DMS114 treated with DMSO at 0.1 percent for 48 hours (cell line): ENCODE measurements at regions not wholly inside any gene's neighbourhood (a gene's known extent, or its start where the extent isn't known, plus 50 kb on each side); places are given as distances from the start of the nearest gene placed in this dataset.
"Not testable (repeated sequence)": the region's sequence is repeated elsewhere in the genome, so short reads cannot be mapped to it uniquely, and the experiment has no call there.

Experiments
- DNase-seq: peaks from one replicate; lab custom pipeline; 2025; ENCODE audit not compliant: unreplicated experiment; lab: John Stamatoyannopoulos, UW

DNA sequence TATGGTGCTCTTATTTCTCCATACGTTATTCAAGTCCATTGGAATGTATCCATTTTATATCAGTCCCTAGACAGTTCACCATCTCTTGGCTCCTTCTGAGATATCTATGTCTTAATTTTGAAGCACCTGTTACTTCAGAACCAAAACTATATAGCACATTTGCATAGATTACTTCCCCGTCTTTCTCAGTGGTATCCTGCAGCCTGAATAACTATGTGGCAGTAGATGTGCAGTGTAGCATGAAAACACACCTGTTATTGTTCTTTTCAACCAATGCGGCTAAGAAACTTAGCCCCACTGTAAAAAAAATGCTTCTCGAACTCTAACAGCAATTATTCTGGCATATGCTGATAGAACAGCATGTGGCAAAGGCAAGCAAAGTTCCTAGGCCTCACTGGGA, 1184.4 kb upstream of the ADGRB3 start:
- no peak for DNase-seq

- DNase-seq, result no peak
Measured at GRCh38 chr6:67449602-67450001, 1185.5 kb upstream of the ADGRB3 start.

DNA sequence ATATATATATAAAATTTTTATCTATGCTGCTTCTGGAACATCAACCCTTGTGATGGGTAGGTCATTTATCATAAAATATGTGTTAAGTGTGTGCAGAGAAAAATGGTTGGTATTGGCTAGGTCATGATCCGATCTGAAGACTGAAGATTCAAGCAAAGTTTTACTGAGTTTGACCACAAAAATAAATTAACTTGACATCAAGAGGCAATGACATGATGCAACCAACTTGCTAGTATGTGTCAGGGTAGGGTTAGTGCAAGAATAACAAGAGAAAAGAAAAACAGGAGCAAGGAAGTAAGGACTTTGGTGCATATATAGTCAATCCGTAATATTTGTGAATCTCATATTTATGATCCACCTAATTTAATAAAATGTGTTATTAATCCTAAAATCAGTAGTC, 1202.0 kb upstream of the ADGRB3 start:
- no peak for DNase-seq

GRCh38 chr6:67431076-67431475, 1204.0 kb upstream of the ADGRB3 start:
- no peak for DNase-seq

GRCh38 chr6:67426686-67427085, 1208.4 kb upstream of the ADGRB3 start:
- not testable (repeated sequence) for DNase-seq

DNA sequence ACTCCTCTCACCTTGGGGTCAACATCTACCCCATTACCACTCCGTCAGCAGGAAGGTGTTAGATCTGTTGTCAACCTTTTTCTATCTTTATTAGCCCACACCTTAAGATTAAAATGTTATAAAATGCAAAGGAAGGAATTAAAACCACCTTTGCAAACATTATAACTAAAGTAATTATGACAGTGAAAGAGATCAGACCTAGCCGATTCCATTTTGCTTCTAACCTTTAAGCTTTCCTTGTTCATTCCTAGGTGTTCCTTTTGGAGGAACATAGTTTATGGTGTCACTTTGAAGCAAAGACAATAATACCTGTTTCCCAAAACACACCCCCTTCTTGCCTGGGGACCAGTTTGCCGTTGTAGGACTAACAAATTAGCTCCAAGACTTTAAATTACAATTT, 1223.0 kb upstream of the ADGRB3 start:
- DNase-seq, result no peak

DNA sequence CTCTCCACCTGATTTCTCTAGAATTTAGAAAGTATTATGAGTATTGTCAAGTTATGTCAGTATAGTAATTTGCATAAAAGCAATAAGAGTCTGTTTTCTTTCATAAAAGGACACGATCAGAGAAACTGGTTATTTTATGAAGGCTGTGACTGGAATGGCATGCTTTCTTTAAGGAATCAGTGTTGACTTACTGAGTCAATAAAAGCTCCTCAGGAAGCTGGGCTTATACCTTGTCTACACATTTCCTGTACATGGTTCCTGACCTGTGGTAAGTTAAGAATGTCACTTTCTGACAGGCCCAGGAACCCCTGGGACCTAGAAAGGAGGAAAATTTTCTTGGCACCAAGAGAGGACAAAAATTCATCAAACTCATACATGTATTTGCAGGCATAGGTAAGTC, 1224.0 kb upstream of the ADGRB3 start:
- DNase-seq, result no peak

- DNase-seq, result no peak
Measured at GRCh38 chr6:67394254-67394653, 1240.8 kb upstream of the ADGRB3 start.

- no peak for DNase-seq
Measured at GRCh38 chr6:67393356-67393755, 1241.7 kb upstream of the ADGRB3 start.

DNA sequence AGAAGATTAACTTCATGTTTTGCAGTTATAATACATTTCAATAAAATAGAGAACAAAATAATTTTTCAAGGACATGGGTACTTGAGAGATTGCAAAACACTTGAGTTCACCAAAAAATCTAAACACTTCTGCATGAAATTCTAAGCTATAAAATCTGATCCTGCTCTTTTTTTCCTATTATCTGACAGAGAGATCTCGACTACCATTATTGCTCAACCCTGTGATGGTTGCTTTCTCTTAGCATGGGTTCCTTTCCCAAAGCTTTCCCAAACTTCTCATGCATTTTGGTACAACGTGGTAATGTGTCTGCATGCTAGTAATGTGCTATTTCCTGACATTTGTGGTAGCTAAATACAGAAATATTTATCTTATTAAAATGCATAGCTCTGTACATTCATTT, 1243.1 kb upstream of the ADGRB3 start:
- no peak for DNase-seq

DNA sequence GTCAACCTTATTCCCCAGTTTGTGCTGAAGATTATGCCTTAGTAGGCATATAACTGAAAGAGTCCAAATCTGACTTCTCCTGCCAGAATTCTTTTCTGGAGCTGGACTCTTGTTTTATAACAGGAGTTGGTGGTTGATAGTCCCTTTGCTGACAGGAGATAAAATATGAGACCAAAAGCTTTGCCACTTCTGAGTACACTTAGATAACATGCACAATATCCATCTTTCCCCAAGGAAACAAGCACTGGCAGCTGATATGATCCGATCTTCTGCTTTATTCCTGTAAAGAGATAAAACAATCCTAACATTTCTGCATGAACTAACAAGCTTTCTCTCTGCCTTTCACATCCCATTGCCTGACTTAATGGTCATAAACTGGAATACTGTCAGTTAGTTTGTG, 1265.4 kb upstream of the ADGRB3 start:
- no peak for DNase-seq

GRCh38 chr6:67362976-67363375, 1272.1 kb upstream of the ADGRB3 start:
- no peak for DNase-seq

DNA sequence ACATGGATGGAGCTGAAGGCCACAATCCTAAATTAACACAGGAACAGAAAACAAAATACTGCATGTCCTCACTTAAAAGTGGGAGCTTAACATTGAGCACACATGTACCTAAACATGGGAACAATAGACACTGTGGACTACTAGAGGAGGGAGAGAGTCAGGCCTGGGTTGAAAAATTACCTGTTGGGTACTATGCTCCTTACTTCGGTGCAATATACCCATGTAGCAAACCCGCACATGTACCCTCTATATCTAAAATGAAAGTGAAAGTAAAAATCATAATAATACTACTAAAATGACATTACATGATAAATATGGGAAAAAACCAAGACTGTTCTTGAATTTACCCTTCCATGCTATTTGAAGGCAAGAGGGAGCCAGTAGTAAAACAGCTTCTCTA, 1273.8 kb upstream of the ADGRB3 start:
- DNase-seq, result no peak

- no peak for DNase-seq
Measured at GRCh38 chr6:67358241-67358640, 1276.8 kb upstream of the ADGRB3 start.

DNA sequence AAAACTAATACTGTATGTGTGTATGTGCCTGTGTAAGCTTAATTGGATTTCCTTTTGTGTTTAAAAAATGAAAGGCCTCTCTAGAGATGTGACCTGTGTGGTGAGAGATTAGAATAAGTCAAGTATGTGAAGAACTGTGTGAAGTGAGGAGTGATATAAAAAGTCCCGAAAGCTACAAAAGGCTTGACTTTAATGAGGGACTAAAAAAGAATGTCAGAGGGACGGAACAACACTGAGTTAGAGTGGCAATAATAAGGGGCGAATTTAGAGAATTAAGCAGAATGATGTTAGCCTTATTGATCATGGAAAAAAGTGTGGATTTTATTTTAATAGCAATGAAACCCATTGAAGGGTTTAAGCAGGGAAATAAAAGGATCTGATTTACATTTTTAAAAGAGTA, 1281.2 kb upstream of the ADGRB3 start:
- DNase-seq, result no peak

DNA sequence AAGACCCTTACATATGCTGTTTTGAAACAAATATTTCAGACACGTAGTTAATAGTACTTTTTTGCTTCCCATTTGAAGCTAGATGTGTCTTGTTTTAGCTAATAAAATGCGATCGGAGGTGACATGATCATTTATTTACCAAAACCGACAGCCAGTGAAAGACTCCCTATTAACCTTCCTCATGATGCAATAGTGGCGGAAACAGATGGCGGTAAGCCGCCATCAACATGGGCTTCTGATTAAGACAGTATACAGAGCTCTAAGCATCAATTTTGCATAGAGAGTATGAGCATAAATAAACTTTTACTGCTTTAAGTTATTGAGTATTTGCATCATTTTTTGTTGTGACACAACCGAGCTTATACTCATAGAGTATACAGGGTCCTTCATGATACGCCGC, 1282.4 kb upstream of the ADGRB3 start:
- DNase-seq, result no peak

GRCh38 chr6:67350729-67351128, 1284.4 kb upstream of the ADGRB3 start:
- DNase-seq, result no peak

GRCh38 chr6:67345946-67346345, 1289.1 kb upstream of the ADGRB3 start:
- no peak for DNase-seq

- no peak for DNase-seq
Measured at GRCh38 chr6:67336014-67336413, 1299.1 kb upstream of the ADGRB3 start.

- DNase-seq, result no peak
Measured at GRCh38 chr6:67331304-67331703, 1303.8 kb upstream of the ADGRB3 start.

GRCh38 chr6:67328269-67328668, 1306.8 kb upstream of the ADGRB3 start:
- no peak for DNase-seq

DNA sequence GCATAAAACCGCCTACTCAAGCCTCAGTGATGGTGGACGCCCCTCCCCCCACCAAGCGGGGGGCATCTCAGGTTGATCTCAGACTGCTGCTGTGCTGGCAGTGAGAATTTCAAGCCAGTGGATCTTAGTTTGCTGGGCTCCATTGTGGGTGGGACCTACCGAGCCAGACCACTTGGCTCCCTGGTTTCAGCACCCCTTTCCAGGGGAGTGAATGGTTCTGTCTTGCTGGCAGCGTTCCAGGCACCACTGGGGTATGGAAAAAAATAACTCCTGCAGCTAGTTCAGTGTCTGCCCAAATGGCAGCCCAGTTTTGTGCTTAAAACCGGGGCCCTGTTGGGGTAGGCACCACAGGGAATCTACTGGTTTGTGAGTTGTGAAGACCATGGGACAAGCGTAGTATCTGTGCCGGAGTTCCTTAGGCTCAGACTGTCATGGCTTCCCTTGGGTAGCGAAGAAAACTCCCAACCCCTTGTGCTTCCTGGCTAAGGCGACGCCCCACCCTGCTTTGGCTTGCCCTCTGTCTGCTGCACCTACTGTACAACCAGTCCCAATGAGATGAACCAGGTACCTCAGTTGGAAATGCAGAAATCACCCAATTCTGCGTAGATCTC, 1334.5 kb upstream of the ADGRB3 start:
- no peak for DNase-seq

DNA sequence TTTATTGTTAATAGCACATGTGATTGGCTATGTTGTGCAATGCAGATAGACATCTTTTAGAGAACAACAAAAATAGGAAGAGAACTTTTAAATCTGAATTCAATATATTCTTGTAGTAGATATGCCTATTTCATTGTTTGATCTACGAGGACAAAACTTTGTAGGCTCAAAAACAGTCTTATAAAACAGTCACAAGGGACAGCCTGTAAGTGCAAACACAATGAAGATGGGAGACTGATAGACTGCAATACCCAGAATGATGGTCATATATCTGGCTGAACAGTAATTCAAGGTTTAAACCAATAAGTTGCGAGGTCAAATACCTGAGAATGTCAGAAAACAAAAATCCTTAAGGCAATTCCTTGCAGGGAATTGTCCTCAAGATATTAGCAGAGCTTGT, 1342.9 kb upstream of the ADGRB3 start:
- DNase-seq, result no peak

DNA sequence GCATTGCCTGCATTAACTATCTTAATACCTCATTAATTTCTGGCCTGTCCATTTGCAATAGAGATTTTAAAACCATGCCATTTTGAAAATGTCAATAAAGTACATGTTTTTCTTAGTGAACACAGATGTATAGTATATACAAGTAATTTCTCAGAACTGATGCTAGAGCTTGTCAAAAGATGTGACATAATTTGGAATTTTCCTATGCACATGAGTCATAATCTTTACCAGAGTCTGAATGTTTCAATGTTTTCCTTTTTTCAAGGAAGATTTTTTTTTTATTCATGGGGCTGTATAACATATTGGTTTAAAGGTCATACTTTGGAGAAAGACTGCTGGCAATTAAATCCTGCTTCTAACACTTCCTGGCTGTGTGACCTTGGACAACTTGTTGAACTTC, 1347.5 kb upstream of the ADGRB3 start:
- DNase-seq, result no peak
